ENCODE measurements at regions not wholly inside any gene's neighbourhood (a gene's known extent, or its start where the extent isn't known, plus 50 kb on each side); places are given as distances from the start of the nearest gene placed in this dataset.

DNA sequence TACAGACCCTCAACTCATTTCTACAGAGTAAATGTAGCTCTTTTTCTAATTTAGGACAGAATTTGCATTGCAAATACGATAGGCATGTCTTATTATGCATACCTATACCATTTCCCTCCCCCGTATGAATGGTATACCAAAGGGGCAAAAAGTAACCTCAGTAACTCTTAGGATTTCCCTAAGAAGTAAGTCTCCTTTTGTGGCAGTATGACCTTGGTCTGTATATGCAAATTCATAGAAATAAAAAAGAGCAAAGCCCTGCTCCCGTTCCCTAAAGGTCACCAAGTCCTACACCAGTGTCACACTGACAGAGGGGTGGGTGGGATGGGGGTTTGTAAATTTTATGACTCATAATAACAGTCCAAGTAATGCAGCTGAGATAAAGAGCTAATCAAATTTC is 365.8 kb upstream of the CCDC196 start:
- no peak for DNase-seq

DNA sequence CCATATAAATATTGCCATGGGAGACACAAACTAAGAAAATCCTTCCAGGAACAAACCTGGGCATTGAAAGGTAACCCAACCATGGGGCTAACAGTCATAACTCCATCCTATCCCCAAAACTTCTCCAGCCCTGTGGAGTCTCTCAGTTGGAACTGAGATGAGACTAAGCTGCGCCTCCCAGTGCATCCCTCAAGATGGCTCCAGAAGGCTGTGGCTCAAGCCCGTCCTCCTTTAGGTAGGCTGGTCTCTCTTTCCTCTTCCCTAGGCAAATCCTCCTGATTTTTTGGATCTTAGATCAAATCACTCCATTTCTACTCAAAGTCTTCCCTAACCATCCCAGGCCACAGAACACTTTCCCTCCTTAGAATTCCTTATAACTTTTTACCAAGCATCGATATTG is 364.3 kb upstream of the CCDC196 start:
- DNase-seq = no peak

DNA sequence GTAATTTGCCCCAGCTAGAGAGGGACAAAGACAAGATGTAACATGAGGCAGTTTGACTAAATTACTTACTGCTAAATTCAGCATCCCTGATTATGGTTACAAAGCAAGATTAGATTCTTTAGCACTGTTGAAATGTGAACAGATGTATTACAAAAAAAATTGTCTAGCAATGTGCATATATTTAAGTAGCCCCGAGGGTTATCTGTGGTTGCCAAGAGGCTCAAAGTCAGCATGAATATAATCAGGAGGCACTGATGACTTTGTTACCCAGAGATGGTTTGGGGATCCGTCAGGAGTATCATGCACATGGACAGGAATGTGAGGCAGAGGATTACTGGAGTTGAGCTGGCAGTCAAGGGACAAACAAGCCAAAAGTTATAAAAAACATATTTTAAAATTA is 356.9 kb upstream of the CCDC196 start:
- no peak for DNase-seq

DNA sequence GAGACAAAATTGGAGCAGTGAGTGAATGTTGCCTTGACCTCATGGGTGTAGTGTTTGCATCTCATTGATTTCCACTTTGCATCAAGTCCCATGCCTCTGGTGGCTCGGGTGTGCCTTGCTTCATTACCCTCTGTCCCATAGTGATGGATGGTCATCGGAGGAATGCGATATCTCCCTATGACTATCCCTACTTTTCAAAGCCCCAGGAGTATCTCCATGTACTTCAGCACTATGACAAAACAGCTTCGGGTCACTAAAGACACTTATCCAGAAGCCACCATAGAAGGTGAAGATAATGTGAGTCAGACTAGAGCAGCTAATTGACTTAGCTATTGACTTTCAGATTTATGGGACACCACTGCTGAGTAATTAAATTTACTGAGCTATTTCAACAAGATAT is 355.1 kb upstream of the CCDC196 start:
- DNase-seq = no peak

DNA sequence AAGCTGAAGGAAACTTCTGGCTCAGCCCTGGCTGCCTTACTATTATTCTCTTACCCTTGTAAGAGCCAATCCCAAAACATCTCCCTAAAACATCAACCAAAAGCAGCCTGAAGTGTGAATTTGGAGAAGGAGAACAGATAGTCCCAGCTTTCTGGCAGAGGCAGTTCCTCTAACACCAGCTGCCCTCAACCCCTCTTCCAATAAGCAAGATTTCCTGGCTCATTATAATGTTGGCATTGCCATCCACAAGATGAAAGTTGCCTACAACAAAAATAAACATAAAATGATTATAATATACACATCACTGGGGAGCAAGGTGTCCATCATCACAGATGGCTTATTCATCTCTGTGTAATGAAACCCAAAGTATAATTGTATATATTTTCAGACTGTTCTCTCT is 352.5 kb upstream of the CCDC196 start:
- no peak for DNase-seq

DNA sequence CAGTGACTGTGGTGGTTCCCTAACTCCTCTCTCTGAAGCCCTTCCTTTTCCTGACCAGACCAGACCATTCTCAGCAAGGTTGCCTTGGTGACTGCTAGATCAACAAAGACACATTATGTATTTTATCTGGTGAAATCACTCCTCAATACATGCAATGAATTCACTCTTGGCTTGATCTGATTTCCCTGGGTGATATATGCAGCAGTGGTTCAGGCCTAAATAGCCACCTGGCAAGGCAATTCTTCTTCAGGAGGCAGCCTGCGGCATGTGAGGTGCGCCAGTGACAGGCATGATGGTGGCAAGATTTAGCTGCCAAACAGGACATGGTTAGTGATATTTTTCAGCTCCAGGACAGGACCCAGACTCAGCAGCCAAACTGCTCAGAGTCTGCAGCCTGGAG is 350.3 kb upstream of the CCDC196 start:
- no peak for DNase-seq

DNA sequence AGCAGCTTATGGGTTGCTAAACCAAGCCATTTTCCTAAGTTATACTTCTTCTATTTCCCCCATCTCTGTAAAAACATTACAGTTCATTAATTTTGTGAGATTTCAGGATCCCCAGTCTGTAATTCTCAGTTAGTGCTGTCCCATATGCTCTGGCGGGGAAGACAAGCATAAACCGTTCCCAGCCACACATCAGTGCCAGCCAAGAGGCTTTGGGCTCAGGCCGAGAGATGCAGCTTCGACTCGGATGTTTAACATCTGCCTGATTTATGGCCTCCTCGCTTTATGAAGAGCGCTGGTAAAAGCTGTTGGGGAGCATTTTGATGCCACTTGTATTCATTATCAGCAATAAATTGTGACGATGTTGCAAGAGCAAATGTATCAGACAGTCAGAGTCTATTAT is 349.1 kb upstream of the CCDC196 start:
- DNase-seq = no peak

DNA sequence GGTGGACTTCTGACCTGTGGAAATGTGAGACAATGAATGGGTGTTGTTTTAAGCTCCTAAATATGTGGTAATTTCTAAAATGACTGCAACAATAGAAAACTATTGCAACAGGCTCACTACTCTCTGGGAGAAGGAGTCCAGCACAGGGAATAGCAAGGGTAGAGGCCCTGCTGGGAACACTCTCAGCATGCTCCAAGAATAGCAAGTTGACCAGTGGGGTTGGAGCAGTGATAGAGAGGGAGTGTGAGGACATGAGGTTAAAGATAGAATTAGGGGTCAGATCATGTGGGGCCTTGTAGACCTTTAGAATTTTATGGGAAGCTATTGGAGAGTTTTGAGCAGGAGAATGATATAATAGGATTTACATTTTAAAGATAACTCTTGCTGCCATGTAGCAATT is 346.7 kb upstream of the CCDC196 start:
- DNase-seq = no peak

DNA sequence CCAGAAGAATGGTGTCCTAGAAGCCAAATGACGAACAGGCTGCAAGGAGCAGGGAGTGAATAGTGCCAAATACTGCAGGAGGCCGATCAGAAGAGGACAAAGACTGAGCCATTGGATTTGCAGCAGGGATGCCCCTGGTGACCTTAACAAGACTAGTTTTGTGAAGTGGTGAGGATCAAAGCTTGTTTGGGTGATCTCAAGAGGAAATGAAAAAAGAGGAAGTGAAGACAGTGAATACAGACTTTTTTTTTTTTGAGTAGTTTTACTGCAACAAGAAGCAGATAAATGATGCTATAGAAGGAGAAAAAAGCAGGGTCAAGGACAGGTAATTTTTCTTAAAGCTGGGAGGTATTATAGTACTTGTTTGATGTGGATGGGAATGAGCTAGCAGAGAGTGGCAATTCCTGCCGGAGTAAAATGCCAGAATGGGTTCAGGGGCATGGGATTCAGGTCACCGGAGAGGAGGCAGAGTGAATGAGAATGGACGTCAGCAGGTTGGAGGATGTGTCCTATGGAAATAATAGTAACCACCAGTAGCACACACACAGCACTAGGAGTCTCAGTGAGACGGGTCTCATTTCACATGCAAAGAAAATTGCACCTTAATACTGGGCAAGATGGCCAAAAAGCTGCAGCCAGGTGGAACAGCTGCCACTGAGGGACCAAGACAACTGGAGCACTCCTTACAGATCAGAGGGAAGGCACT is 345.8 kb upstream of the CCDC196 start:
- no peak for DNase-seq

DNA sequence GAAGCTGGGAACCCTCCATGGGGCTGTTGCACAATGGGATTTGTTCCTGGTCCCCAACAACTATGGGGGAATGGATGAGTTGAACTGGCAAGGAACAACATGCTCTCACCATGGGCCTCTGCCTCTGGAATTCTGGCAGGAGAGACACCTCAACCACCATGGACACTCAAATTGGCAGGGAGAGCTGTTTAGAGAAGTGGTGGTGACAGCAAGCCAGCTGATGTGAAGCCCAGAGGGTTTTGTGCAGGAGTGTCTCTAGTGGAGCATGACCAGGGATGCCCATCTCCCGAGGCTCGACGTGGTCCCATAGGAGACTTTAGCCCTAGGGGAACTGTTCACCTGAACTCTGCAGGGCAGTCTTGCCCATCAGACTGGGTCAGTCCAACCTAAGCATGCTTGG is 345.2 kb upstream of the CCDC196 start:
- no peak for DNase-seq

DNA sequence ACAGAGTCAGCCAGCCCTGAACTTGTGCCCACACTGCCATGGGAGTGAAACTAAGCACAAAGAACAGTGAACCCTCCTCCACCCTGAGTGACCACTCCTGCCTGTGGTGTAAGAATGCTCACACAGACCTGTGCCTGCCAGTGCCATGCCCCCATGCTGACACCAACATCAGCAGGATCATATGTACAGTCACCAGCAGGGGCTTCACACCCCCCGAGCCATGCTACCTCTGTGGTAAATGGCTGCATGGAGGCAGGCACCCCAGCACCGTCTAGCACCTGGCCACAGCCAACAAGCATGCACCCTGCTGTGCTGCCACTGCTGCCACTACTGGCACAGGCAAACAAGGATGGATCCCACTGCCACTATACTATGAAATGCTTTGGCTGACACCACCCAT is 344.4 kb upstream of the CCDC196 start:
- DNase-seq = no peak

DNA sequence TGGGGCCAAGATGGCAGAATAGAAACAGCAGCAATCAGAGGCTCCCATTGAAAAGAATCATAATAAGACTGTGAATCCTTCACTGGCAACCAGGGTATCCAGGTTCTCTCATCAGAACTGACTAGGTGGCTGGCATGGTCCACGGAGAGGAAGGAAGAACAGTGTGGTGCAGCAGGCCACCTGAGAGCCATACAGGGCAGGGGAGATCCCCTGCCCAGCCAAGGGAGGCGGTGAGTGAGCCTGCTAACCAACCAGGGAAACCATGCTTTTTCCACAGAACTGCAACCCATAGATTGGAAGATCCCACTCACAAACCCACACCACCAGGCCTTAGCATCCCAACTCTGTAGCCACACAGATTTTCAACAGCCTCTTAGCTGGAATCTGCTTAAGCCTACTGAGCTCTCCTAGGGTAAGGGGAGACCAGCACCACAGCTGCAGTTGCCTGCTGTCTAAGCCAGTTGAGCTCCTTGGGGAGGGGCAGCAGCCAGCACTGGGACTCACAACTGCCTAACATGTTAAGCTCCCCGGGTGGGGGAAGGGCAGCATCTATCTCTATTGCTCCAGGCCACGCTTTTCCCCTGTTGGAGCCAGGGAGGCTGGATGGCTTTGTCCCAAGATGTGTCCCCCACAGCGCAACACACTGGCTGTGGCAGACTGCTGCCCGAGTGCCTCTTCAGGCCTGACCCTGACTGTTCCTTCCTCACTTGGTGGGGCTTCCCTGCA is 342.6 kb upstream of the CCDC196 start:
- DNase-seq = no peak

DNA sequence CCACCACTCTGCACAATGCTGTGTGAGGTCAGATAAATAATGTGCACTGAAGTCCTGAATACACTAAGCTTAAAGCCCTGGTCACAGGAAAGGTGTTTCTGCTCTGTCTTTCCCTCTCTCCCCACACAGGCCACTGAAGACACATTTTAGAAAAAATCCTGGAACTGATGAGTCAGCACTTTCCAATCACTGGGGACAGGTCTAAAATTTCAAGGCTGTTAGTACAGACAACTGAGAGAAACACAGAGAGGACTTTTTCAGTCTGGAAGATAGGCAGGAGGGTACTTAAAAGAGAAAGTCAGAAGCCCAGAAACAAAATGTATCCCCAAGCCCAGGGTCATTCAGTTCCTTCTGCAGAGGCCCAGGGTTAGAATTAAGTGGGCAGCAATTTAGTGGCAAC is 333.9 kb upstream of the CCDC196 start:
- DNase-seq = no peak

DNA sequence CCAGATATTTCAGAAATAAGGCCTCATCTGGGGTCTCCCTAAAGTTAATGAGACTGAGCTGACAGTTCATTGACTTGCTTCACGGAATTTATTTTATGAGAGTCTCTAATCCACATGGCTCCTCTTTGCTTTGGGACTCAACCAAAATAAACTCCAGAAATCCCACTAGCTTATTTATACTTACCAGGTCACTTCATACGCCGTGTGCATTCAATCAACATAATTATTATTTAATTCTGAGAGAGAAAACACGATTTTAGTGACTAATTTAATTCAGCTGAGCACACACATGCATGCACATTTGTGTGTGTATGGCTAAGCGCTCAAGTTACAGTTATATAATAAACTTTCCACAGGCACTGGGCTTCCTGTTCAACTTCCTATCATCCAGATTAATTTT is 333.4 kb upstream of the CCDC196 start:
- no peak for DNase-seq

DNA sequence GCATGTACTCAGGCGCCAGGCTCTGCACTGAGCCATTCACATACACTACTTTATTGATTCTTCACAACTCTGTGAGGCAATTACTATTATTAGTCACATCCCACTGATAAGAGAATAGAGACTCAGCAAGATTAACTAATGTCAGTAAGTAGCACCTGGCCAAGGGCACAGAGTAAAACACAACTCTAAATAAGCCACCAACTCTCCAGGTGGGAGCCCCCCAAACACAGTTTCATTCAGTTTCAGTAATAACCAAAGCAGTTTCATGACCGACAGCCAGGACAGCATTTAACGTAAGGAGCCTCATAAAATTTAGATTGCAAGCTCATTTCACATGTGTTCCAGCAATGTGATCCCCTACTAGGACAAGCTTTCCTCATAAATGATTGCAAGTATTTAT is 323.1 kb upstream of the CCDC196 start:
- no peak for DNase-seq

DNA sequence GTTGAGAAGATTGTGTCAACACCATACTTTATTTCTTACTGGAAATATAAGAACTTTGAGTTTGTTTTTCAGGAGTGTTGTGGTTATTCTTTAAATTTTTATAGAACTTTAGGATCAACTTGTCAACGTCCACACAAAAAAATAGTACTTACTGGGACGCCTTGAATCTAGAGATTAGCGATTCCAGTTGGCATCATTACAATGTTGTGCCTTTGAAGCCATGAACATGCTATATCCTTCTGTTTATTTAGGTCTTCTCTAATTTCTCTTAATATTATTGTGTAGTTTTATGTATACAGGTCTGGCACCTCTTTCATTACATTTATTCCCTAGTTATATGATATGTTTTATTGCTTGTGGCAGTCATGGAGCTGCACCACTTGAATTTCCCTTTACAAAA is 320.8 kb upstream of the CCDC196 start:
- DNase-seq = no peak

DNA sequence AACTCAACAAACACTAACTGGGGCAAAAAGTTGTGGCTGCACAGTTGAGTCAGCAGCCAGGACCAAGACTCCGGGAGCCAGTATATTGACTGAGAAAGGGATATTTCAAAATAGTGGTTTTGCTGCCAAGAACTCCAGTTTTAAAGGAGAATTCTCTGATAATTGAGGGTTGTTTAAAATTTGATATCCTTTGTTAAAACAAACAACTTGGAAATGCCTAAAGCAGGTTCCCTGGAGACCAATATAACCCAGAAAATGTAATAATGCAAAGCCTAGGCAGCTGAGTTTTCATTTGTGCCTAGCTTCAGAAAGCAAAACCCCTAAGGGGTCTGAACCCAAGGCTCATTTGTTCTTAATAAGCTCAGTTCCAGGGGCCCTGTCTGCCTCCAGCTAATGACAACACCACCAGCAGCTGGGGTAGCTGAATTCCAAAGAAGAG is 311.7 kb upstream of the CCDC196 start:
- no peak for DNase-seq

DNA sequence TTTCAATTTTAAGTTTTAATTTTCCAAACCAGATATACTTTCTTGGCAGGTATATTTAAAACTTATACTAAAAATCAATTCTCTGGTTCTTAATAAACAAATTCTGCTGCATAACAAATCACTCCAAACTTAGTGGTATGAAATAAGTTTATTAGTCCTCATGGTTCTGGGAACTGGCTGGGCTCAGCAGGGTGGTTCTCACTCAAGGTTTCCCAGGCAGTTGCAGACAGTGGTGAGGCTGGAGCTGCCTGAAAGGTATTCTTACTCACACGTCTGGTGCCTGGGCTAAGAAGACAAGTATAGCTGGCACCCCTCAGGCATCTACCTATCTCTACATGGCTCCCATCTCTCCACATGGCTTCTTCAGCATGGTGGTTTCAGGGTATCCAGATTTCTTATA is 308.2 kb upstream of the CCDC196 start:
- no peak for DNase-seq

DNA sequence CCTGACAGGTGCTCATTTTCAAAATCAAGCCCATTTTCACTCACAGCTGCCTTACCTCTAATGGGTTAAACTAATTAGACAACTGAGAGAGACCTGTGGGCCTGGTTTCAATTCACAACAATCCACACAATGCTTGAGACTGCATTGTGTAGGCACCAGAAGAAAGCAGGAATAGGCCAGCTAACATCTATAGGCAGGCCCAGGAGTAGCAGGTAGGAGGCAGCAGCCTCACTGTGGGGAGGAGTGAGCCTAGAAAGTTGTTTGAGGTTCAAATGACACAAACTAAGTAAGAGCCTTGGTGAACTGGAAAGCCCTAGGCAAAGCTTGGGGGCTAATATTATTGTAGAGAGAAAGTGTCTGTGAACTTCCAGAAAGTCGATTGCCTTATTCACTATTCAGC is 289.5 kb upstream of the CCDC196 start:
- DNase-seq = no peak

DNA sequence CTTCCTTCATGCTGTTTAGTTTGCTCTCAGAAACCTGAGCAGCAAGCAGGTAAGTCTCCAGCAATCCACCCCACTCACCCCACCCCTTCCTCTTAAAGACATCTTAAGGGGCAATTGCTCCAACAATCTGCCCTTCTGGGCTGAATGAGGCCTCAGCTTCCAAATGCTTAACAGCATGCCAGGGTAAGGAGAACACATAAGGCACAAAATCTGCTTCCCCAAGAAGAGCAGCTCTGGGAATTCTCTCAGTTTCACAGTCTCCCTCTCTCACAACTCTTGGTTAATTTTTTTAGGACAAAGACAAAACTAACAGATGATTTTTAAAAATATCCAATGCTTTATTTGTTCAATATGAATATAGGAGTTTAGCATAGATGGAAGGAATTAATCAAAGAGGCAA is 288.9 kb upstream of the CCDC196 start:
- no peak for DNase-seq

DNA sequence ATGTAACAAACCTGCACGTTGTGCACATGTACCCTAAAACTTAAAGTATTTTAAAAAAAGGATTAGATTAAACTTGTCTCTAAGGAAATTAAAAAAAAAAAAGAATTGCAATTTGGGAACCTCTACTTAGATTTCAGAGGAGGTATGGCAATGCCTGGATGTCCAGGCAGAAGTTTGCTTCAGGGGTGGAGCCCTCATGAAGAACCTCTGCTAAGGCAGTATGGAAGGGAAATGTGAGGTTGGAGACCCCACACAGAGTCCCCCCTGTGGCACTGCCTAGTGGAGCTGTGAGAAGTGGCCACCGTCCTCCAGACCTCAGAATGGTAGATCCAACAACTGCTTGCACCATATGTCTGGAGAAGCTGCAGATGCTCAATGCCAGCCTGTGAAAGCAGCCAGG is 279.6 kb upstream of the CCDC196 start:
- no peak for DNase-seq

DNA sequence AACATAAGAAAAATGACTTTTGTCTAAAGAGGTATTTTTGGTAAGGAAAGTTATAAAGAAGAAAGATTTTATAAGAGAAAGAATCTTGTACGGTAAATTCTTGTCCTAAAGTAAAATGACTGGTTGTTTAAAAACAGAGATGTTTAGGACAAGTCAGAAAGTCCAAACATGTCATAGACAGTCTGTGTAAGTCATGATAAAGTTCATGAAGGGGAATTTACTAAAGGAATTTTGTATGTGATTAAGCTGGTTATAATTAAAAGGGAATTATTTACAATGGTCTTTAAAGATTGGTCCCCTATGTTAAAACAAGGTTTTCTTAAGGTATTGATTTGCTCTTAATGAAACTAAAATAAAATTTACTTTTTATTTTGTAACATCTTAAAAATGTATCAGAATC is 269.4 kb upstream of the CCDC196 start:
- DNase-seq = no peak

DNA sequence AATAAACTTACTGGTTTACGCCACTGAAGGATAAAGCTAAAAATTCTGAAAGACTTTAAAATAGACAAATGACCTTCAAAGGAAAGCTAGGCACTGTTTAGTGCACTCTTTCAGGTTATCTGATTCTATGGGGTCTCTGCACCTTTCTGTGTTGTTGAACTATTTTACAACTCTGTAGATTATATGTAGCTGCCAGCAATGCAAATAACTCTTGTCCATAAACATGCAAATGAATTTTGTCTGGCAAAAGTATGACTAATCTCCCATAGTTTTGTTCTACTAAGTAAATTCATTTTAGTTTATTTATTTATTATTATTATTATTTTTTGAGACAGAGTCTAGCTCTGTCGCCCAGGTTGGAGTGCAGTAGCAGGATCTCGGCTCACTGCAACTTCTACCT is 266.3 kb upstream of the CCDC196 start:
- no peak for DNase-seq

DNA sequence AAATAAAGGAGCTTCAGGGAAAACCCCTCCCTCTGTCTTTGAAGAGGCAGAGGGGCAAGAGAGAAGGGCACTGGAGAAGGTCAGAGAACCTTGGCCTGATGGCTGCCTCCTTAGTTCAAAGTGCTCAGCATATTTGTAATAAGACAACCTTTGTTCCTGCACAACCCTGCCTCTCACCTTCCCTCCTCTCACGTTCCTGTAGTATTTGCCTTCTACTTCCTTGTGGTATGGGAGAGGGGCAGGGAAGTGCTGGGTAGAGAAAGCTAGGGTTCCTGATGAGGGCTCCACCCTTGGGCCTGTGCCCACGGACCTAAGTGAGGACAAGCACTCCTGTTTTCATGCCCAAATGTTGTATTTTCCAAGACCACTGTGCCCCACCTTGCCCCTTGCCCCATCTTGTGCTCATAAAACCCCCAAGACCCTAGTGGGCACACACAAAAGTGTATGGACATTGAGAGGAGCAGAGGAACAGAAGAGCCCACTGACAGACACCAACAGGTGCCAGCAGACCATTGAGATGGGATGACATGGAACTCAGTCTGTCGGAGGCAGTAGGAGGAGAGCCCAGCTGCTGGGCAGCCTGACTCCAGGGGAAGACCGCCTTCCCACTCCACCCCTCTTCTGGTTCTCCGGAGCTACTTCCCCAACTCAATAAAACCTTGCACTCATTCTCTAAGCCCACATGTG is 261.5 kb upstream of the CCDC196 start:
- no peak for DNase-seq
